CD4-positive, alpha-beta T cell (primary cell): ENCODE measurements at regions not wholly inside any gene's neighbourhood (a gene's known extent, or its start where the extent isn't known, plus 50 kb on each side); places are given as distances from the start of the nearest gene placed in this dataset.

ENCODE experiments used
- ATAC-seq: fragments of 200-7000 bp; cut with Tn5 transposase; one replicate; pipeline ENCODE4 v1.10.0; 2022; ENCODE audit warnings: mild to moderate bottlenecking; ENCODE audit not compliant: poor library complexity
- CTCF ChIA-PET: fragments of 350-600 bp; sonication (Branson Sonifier 250); formaldehyde crosslinking; loops from one replicate; lab custom pipeline; 2021; ENCODE audit warnings: antibody characterized with exemption, inconsistent platforms; lab: Charles Lee
- POLR2A ChIA-PET: fragments of 350-600 bp; sonication (Branson Sonifier 250); formaldehyde crosslinking; loops from one replicate; lab custom pipeline; 2021; ENCODE audit warnings: antibody characterized with exemption, inconsistent platforms; lab: Charles Lee
- DNase-seq, 14 experiments: peaks; one replicate each; pipeline ENCODE4 v3.0.0-alpha.2; 2013 to 2020; ENCODE audit warnings: mixed read lengths in 2 of 14
- H3K27ac ChIP-seq, 2 donors: one replicate each; pipeline versions ENCODE4 v1.5.1 to v1.7.0; 2013; ENCODE audit warnings: low read length in 2 of 2, low read depth in 1 of 2, mild to moderate bottlenecking in 1 of 2
- H3K27me3 ChIP-seq, 2 experiments: 1 replicate in 1 of 2; 2 replicates in 1 of 2; pipeline versions ENCODE4 v1.6.1 to v1.7.0; 2013; ENCODE audit warnings: low read length in 2 of 2, control low read depth in 1 of 2, mild to moderate bottlenecking in 1 of 2, moderate library complexity in 1 of 2; ENCODE audit not compliant: insufficient read depth in 2 of 2, control insufficient read depth in 1 of 2
- H3K36me3 ChIP-seq: one replicate; pipeline ENCODE4 v1.6.1; 2013; ENCODE audit warnings: low read length, control low read depth; ENCODE audit not compliant: insufficient read depth
- H3K4me1 ChIP-seq: one replicate; pipeline ENCODE4 v1.6.1; 2013; ENCODE audit warnings: low read length, control low read depth; ENCODE audit not compliant: insufficient read depth
- H3K4me3 ChIP-seq: one replicate; pipeline ENCODE4 v1.5.1; 2013; ENCODE audit warnings: mild to moderate bottlenecking, low read length, moderate library complexity
- H3K9me3 ChIP-seq, 2 experiments: 1 replicate in 1 of 2; 2 replicates in 1 of 2; pipeline versions ENCODE4 v1.6.1 to v1.7.0; 2013; ENCODE audit warnings: low read length in 2 of 2, mild to moderate bottlenecking in 2 of 2, control low read depth in 1 of 2, moderate library complexity in 1 of 2; ENCODE audit not compliant: control insufficient read depth in 1 of 2, insufficient read depth in 1 of 2
- H3K27ac Mint-ChIP-seq: one replicate; pipeline ENCODE4 v1.8.0; 2020; ENCODE audit warnings: mixed read lengths
- H3K27me3 Mint-ChIP-seq: one replicate; pipeline ENCODE4 v1.8.0; 2021; ENCODE audit warnings: mixed read lengths
- H3K36me3 Mint-ChIP-seq: one replicate; pipeline ENCODE4 v1.8.0; 2021; ENCODE audit warnings: low read depth, mixed read lengths
- H3K4me1 Mint-ChIP-seq: one replicate; pipeline ENCODE4 v1.8.0; 2021; ENCODE audit warnings: low read depth, mixed read lengths
- H3K4me3 Mint-ChIP-seq: one replicate; pipeline ENCODE4 v1.8.0; 2020; ENCODE audit warnings: mild to moderate bottlenecking, mixed read lengths
- H3K9me3 Mint-ChIP-seq: one replicate; pipeline ENCODE4 v1.8.0; 2020; ENCODE audit warnings: mixed read lengths
- CTCF ChIP-seq: fragments of 200-600 bp; IDR thresholded peaks from one replicate; pipeline ENCODE4 v1.8.0; 2022; ENCODE audit warnings: antibody characterized with exemption, mild to moderate bottlenecking
- intact Hi-C, 2 experiments: fragments of 100-400 bp; cut with DNase I in 1 of 2; cut with micrococcal nuclease in 1 of 2; formaldehyde crosslinking; loops; one replicate each; pipeline versions ENCODE4 v1.15.1 to v1.9.0; 2023 to 2025; cut with DNase I, micrococcal nuclease

- no peaks in the 10 kb centered on the region for H3K9me3 ChIP-seq
- H3K36me3 ChIP-seq: no peaks in the 10 kb centered on the region
- DNase-seq: no peak
- no peak for TF ChIP-seq CTCF
- no peak overlapping the region for H3K27ac Mint-ChIP-seq
- intact Hi-C loops: no loop called here
- no peak for ATAC-seq
- no peak overlapping the region for H3K4me3 Mint-ChIP-seq
- no peak overlapping the region for H3K4me3 ChIP-seq
- H3K4me1 Mint-ChIP-seq: no peaks in the 10 kb centered on the region
- H3K27ac ChIP-seq: no peak overlapping the region
- no peaks in the 10 kb centered on the region for H3K9me3 Mint-ChIP-seq
- ChIA-PET POLR2A (no interaction called here), CTCF (no interaction called here)
- no peaks in the 10 kb centered on the region for H3K27me3 ChIP-seq
- no peaks in the 10 kb centered on the region for H3K4me1 ChIP-seq
- H3K36me3 Mint-ChIP-seq: no peaks in the 10 kb centered on the region
- H3K27me3 Mint-ChIP-seq: no peaks in the 10 kb centered on the region
Observed at GRCh38 chr9:79302569-79302968, 269.2 kb upstream of the TLE4 start.

- intact Hi-C loops: no loop called here
- ATAC-seq (no peak), DNase-seq (no peak)
- no peaks in the 10 kb centered on the region for H3K9me3 ChIP-seq
- H3K27ac ChIP-seq: no peak overlapping the region
- no peak for TF ChIP-seq CTCF
- ChIA-PET CTCF (no interaction called here), POLR2A (no interaction called here)
- H3K27me3 Mint-ChIP-seq: no peaks in the 10 kb centered on the region
- H3K4me3 Mint-ChIP-seq: no peak overlapping the region
- no peaks in the 10 kb centered on the region for H3K9me3 Mint-ChIP-seq
- H3K36me3 Mint-ChIP-seq: no peaks in the 10 kb centered on the region
- no peak overlapping the region for H3K27ac Mint-ChIP-seq
- H3K4me1 Mint-ChIP-seq: no peaks in the 10 kb centered on the region
- H3K4me3 ChIP-seq: no peak overlapping the region
- H3K36me3 ChIP-seq: no peaks in the 10 kb centered on the region
- no peaks in the 10 kb centered on the region for H3K27me3 ChIP-seq
- H3K4me1 ChIP-seq: no peaks in the 10 kb centered on the region
Observed at GRCh38 chr9:79308012-79308411, 263.8 kb upstream of the TLE4 start.

- ATAC-seq: no peak
- H3K4me3 ChIP-seq: no peak overlapping the region
- CTCF ChIA-PET: no interaction called here
Observed at GRCh38 chr9:79312686-79313421, 258.9 kb upstream of the TLE4 start.

More at GRCh38 chr9:79312686-79313421, 258.9 kb upstream of the TLE4 start:
- Histone ChIP-seq H3K27ac (no peak overlapping the region), H3K27me3 (no peaks in the 10 kb centered on the region), H3K4me1 (no peaks in the 10 kb centered on the region), H3K9me3 (no peaks in the 10 kb centered on the region), H3K36me3 (no peaks in the 10 kb centered on the region)
- intact Hi-C loops: no loop called here
- POLR2A ChIA-PET: no interaction called here
- H3K4me3 Mint-ChIP-seq: no peak overlapping the region
- no peak for TF ChIP-seq CTCF
- DNase-seq: no peak
- H3K9me3 Mint-ChIP-seq: no peaks in the 10 kb centered on the region
- H3K27me3 Mint-ChIP-seq: peaks cover 12% of the 10 kb centered on the region
- H3K36me3 Mint-ChIP-seq: no peaks in the 10 kb centered on the region
- H3K27ac Mint-ChIP-seq: no peak overlapping the region
- no peaks in the 10 kb centered on the region for H3K4me1 Mint-ChIP-seq
